Esophagus muscularis mucosa (tissue), 4 donors: ENCODE measurements at regions not wholly inside any gene's neighbourhood (a gene's known extent, or its start where the extent isn't known, plus 50 kb on each side); places are given as distances from the start of the nearest gene placed in this dataset.

Experiments used
- DNase-seq: peaks from one replicate; pipeline ENCODE4 v3.0.0-alpha.2; 2017; ENCODE audit errors: extremely low spot score
- H3K27ac ChIP-seq, 4 donors: fragments of 200-600 bp; sonication (generic); replicated peaks in 1 of 4; 1 replicate in 3 of 4; 2 replicates in 1 of 4; pipeline ENCODE4 v1.5.1; 2016 to 2019; ENCODE audit warnings: mild to moderate bottlenecking in 1 of 4
- H3K27me3 ChIP-seq, 4 donors: fragments of 200-600 bp; sonication (generic); one replicate each; pipeline versions ENCODE4 v1.5.1 to v1.6.0; 2016 to 2019
- H3K36me3 ChIP-seq, 4 donors: fragments of 200-600 bp; sonication (generic); one replicate each; pipeline ENCODE4 v1.5.1; 2016 to 2019
- H3K4me1 ChIP-seq, 4 donors: fragments of 200-600 bp; sonication (generic); one replicate each; pipeline ENCODE4 v1.5.1; 2016 to 2019
- H3K4me3 ChIP-seq, 4 donors: fragments of 200-600 bp; sonication (generic); 1 replicate in 2 of 4; 2 replicates in 2 of 4; pipeline ENCODE4 v1.5.1; 2016 to 2019; ENCODE audit warnings: mild to moderate bottlenecking in 4 of 4, moderate library complexity in 1 of 4
- H3K9me3 ChIP-seq, 4 donors: fragments of 200-600 bp; sonication (generic); 1 replicate in 3 of 4; 2 replicates in 1 of 4; pipeline ENCODE4 v1.5.1; 2016 to 2019
- EP300 ChIP-seq: sonication (generic); formaldehyde crosslinking; IDR thresholded peaks from one replicate; pipeline ENCODE4 v1.6.1; 2017; ENCODE audit warnings: antibody characterized with exemption
- POLR2A ChIP-seq: fragments of 450-650 bp; IDR thresholded peaks from one replicate; pipeline ENCODE4 v1.6.1; 2017; ENCODE audit warnings: antibody characterized with exemption, moderate library complexity, mild to moderate bottlenecking, low read depth
- POLR2AphosphoS5 ChIP-seq, 2 donors: sonication (generic); formaldehyde crosslinking; IDR thresholded peaks; one replicate each; pipeline ENCODE4 v1.6.1; 2017; ENCODE audit warnings: antibody characterized with exemption in 2 of 2
- WGBS: methylation state at CpG from one replicate; pipeline ENCODE4 v1.1.5; 2018; 5-methylcytosine and 5-hydroxymethylcytosine counted together
- intact Hi-C: fragments of 100-400 bp; cut with DNase I; formaldehyde crosslinking; loops from one replicate; pipeline ENCODE4 v1.15.1; 2023
- TF ChIP-seq, protein P1 (sequence below), 3 experiments: fragments of 200-600 bp in 2 of 3; fragments of 450-650 bp in 1 of 3; sonication (generic) in 2 of 3; IDR thresholded peaks; one replicate each; pipeline ENCODE4 v1.5.1; 2017 to 2019; ENCODE audit warnings: antibody characterized with exemption in 3 of 3, mild to moderate bottlenecking in 2 of 3, moderate library complexity in 1 of 3

GRCh38 chr7:54153462-54153861, 388.7 kb upstream of the VSTM2A start:
- Histone ChIP-seq H3K36me3 (no peaks in the 10 kb centered on the region), H3K9me3 (no peaks in the 10 kb centered on the region), H3K4me3 (no peak overlapping the region), H3K4me1 (no peaks in the 10 kb centered on the region), H3K27me3 (no peaks in the 10 kb centered on the region), H3K27ac (no peak overlapping the region)
- intact Hi-C loops = no loop called here
- TF ChIP-seq POLR2A = no peak
- WGBS = 47% methylated on average over 2 of the region's 2 CpGs
- DNase-seq = no peak

DNA sequence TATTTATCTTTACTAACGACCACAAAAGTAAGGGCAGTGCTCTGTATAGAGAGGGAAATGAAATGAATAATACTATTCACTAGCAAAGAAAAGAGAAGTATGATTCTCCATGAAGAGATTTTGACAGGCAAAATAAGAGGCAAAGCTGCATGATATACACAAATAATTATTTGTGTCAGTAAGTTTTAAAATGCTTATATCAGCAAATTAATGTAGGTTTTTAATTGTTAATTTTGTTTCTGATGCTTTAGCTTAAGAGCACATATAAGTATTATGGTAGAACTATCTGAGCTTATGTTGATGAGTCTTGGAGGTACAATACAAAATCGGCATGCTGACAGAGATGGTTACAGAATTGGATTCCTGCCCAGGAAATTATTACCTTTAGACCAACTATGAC, 383.1 kb upstream of the VSTM2A start:
- WGBS = 62% methylated on average over 2 of the region's 2 CpGs
- no peaks in the 10 kb centered on the region for H3K9me3 ChIP-seq

GRCh38 chr7:54161621-54162020, 380.6 kb upstream of the VSTM2A start:
- DNase-seq = no peak
- Histone ChIP-seq H3K4me3 (no peak overlapping the region), H3K36me3 (no peaks in the 10 kb centered on the region), H3K4me1 (no peaks in the 10 kb centered on the region), H3K27me3 (no peaks in the 10 kb centered on the region), H3K9me3 (no peaks in the 10 kb centered on the region), H3K27ac (no peak overlapping the region)
- TF ChIP-seq, protein P1, sequence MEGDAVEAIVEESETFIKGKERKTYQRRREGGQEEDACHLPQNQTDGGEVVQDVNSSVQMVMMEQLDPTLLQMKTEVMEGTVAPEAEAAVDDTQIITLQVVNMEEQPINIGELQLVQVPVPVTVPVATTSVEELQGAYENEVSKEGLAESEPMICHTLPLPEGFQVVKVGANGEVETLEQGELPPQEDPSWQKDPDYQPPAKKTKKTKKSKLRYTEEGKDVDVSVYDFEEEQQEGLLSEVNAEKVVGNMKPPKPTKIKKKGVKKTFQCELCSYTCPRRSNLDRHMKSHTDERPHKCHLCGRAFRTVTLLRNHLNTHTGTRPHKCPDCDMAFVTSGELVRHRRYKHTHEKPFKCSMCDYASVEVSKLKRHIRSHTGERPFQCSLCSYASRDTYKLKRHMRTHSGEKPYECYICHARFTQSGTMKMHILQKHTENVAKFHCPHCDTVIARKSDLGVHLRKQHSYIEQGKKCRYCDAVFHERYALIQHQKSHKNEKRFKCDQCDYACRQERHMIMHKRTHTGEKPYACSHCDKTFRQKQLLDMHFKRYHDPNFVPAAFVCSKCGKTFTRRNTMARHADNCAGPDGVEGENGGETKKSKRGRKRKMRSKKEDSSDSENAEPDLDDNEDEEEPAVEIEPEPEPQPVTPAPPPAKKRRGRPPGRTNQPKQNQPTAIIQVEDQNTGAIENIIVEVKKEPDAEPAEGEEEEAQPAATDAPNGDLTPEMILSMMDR (IDR thresholded peaks at IDR 0.05) = no peak
- TF ChIP-seq POLR2AphosphoS5 (IDR thresholded peaks at IDR 0.05) = no peak
- TF ChIP-seq EP300 = no peak
- TF ChIP-seq POLR2A = no peak
- WGBS = 70% methylated on average over 4 of the region's 4 CpGs
- intact Hi-C loops = no loop called here

More for the DNA sequence above, 383.1 kb upstream of the VSTM2A start:
- H3K36me3 ChIP-seq = no peaks in the 10 kb centered on the region
- no peaks in the 10 kb centered on the region for H3K4me1 ChIP-seq
- H3K27me3 ChIP-seq = no peaks in the 10 kb centered on the region
- intact Hi-C loops = no loop called here
- TF ChIP-seq EP300 = no peak
- no peak for TF ChIP-seq POLR2AphosphoS5 (IDR thresholded peaks at IDR 0.05)
- TF ChIP-seq, protein P1 (IDR thresholded peaks at IDR 0.05) = no peak
- no peak for TF ChIP-seq POLR2A
- DNase-seq = no peak
- H3K4me3 ChIP-seq = no peak overlapping the region
- no peak overlapping the region for H3K27ac ChIP-seq

DNA sequence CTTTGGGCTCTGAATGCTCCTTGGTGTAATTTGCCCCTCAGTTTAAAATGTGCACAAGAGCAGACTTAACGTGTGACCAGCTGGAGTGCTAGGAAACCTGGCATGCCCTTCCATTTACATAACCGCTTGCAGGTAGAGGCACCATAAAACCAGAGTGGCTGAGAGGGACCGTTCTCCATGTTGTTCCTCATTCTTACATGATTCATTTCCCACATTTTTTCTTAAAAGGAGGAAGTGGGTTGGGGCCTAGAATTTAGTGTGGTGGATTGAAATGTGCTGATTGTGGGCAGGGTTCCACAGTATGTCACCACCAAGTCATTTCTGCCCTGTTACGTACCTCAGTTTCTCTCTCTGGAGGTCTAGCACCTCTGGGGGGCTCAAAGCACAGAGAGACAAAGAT, 375.8 kb upstream of the VSTM2A start:
- DNase-seq = no peak
- H3K36me3 ChIP-seq = no peaks in the 10 kb centered on the region
- H3K9me3 ChIP-seq = no peaks in the 10 kb centered on the region
- TF ChIP-seq POLR2AphosphoS5 (IDR thresholded peaks at IDR 0.05) = no peak
- TF ChIP-seq POLR2A = no peak
- no peak overlapping the region for H3K4me3 ChIP-seq
- H3K4me1 ChIP-seq = no peaks in the 10 kb centered on the region
- no peaks in the 10 kb centered on the region for H3K27me3 ChIP-seq
- 84% methylated on average over 4 of the region's 4 CpGs for WGBS
- H3K27ac ChIP-seq = no peak overlapping the region
- intact Hi-C loops = no loop called here

- Histone ChIP-seq H3K27ac (no peak overlapping the region), H3K9me3 (no peaks in the 10 kb centered on the region), H3K4me3 (no peak overlapping the region), H3K36me3 (no peaks in the 10 kb centered on the region), H3K4me1 (no peaks in the 10 kb centered on the region), H3K27me3 (no peaks in the 10 kb centered on the region)
- 52% methylated on average over 3 of the region's 3 CpGs for WGBS
- DNase-seq = no peak
- intact Hi-C loops = no loop called here
- TF ChIP-seq POLR2AphosphoS5 (IDR thresholded peaks at IDR 0.05) (no peak), EP300 (no peak), POLR2A (no peak)
- TF ChIP-seq, protein P1 (IDR thresholded peaks at IDR 0.05) = no peak
Observed at GRCh38 chr7:54179321-54180029, 362.7 kb upstream of the VSTM2A start.

GRCh38 chr7:54180796-54181195, 361.4 kb upstream of the VSTM2A start:
- Histone ChIP-seq H3K4me3 (no peak overlapping the region), H3K9me3 (no peaks in the 10 kb centered on the region), H3K27me3 (no peaks in the 10 kb centered on the region), H3K27ac (no peak overlapping the region), H3K4me1 (no peaks in the 10 kb centered on the region), H3K36me3 (no peaks in the 10 kb centered on the region)
- 85% methylated on average over 2 of the region's 2 CpGs for WGBS
- TF ChIP-seq POLR2A = no peak
- TF ChIP-seq, protein P1 (IDR thresholded peaks at IDR 0.05) = no peak
- TF ChIP-seq POLR2AphosphoS5 (IDR thresholded peaks at IDR 0.05) = no peak
- no peak for TF ChIP-seq EP300
- DNase-seq = no peak
- intact Hi-C loops = no loop called here
